ENCODE measurements at regions not wholly inside any gene's neighbourhood (a gene's known extent, or its start where the extent isn't known, plus 50 kb on each side); places are given as distances from the start of the nearest gene placed in this dataset.

DNA sequence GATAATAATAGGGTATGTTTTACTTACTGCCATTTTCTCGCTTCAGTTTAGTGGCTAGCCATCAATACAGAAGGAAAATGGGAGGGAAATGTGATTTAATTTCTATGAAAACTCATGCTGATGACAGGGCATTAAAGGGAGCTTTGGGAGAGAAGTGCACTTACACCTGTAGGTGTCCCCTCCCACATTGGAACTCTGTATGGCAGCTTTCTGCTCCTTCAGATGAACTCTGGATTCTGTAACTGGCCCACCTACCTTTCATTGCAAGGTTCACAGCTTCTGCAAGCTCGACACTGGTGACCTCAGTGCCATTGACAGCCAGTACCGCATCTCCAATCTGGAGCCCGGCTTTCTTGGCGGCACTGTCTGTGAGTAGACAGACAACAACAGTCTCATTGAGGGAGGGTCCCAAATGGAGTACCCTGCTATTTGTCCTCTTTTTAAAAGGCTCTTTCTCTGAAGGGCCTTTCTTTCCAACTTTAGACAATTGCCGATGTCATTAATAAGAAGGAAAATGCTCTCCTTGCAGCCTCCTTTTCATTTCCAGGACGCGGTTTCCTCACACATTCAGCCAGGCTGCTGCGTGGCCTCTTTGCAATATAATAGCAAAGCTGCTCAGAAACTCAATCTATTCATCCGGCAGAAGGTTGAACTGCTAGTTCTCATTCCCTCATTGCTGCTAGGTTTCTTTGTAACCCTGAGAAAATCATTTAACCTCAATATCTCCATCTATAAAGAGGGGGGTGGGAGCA, 63.6 kb downstream of the NUDT12 start:
- DNase-seq = no peak

DNA sequence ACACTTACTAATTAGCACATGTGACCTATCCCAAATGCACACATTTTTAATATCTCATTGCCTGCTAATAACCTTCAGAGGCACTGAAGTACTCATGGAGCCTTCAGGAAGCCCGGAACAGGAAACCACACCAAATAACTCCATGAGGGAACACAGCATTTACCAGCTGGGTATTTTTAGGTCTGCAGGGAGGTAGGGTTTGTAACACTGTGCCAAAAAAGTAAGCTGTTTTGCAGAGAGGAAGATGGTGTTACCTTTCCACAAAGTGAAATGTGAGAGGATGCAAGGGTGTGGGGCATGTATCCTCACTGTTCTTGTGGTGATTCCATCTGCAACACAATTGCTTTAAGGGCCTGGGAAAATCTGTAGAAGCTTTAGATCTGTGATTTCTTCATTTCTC, 64.4 kb downstream of the NUDT12 start:
- DNase-seq = no peak

DNA sequence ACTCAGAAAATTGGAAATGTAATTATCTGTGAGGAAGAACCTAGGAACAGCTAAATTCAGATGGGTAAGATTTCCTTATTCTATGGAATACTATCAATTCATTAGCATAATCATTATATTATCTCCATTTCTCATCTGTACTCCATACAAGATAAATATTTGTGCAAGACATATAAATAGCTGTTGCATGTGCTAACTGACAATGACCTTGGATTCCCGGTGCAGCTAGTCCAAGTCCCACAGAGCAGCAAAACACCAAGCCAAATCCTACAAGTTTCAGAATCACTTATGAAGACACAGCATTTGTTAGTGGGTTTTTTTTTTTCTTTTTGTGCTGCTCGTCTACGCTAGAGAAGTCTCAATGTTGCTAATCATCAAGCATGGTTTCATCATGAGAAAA, 64.8 kb downstream of the NUDT12 start:
- DNase-seq = no peak

DNA sequence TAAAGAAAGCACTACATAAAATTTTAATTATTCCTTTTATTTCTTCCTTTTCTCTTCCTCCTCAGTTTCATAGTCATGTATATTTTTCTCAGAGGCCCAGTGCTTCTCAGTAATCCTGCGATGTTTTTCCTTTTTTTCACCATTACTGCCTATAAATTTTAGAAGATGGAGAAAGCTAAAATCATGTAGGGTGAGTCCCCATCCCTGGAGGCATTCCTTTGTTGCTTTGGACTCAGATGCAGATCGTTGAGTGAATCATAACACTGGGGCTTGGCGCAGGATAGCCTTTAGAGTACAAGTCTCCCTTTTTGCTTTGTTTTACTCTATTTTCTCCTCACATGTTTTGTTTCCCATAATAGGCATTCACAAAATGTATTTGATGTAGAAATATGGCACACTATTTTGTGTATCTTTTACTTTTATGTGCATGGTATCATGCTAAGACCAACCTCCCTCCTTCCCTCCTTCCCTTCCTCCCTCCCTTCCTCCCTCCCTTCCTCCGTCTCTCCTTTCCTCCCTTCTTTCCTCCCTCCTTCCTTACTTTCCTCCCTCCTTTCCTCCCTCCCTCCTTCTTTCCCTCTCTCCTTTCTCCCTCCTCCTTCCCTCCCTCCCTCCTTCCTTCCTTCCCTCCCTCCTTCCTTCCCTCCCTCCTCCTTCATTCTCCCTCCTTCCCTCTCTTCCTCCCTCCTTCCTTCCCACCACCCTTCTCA, 72.4 kb downstream of the NUDT12 start:
- DNase-seq = no peak

DNA sequence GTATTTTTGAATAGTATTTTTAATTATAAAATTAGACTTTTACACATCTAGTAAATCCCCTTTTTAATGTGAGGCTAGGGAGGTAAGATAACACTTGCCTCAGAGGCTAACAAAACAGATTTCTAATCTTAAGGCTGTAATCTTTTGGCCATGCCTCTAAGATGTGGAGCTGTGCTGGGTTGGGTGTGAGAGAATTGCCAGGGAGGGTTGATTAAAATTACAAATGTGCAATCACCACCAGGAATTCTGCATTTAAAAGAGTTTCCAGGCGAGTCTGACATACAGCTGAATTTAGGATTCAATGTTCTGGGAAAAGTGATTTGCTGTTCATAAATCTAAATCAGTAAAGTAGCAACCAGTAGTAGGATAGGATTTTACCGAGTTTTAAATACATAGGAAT, 73.3 kb downstream of the NUDT12 start:
- DNase-seq = no peak

DNA sequence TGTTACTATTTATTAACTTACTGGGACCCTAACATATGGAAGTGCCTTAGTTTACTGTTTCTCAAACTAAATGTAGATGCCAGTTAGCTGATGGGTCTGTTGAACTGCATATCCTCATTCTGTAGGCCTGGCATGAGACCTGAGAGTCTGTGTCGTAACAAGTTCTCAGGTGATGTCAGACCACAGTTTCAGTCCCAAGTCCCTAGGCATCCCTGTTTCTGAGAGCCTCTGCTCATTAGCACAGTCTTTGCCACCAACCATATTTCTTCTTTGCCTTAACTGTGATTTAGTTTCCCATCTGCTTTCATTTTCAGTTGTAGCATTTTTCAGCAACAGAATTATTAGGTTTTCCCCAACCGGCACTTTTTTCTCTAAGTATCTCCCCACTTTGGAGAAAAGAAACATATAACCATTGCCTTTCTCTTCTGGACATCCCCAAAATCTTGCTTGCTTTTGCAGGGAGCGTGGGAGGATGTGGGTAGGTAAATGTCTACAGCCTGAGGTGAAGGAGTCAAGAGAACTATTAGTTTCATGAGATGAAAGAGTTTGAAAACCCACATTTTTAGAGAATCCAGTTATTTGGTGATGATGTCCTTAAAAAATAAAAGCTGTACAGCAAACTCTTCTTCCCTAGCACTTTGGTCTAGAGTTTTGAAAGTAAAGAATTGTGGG, 74.6 kb downstream of the NUDT12 start:
- DNase-seq = no peak

DNA sequence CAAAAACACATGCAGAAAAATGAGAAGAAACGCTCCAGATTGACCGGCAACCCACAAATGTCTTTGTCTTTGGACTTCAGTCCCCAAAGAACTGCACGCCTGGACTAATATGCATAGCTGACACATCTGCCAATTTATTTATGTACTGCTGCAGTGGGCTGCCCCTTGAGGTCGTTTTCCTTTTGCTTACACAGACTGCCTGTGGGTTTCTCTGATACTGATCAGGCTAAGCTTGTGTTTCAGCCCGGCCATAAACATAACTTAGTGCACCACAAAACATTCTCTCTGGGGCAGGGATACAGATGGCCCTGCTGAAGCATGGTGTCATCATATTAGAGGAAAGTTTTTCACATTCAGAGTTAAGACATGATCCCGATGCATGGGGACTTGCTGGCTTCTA, 75.4 kb downstream of the NUDT12 start:
- no peak for DNase-seq

DNA sequence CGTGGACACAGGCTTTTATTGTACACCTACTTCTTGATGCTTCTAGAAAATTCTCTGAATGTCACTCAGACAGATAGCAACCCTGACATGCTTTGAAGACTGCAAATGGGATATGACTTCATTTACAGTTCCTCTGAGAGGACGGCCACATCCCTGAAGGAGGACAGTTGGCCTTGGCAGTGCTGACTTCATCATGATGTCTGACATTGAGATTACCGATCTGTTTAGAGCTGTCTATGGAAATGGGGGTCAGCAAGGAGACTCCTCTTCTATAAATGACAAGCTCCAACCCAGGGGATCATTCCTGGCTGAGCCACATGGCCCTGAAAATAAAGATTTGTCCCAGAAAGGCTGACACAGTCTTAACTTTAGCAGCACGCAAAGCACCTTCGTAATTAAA, 75.8 kb downstream of the NUDT12 start:
- no peak for DNase-seq

DNA sequence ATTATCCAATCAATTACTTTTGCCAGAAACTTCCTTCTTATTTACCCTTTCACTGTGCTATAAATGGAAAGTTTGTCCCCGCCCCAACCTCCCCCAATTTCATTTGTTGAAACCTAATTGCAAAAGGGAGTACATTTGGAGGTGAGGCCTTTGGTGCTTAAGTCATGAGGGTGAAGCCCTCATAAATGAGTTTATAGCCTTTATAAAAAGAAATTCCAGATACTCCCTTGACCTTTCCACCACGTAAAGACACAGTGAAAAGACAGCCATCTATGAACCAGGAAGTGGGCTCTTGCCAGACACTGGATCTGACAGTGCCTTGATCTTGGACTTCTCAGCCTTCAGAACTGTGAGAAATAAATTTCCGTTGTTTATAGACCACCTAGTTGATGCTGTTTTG, 82.3 kb downstream of the NUDT12 start:
- no peak for DNase-seq

DNA sequence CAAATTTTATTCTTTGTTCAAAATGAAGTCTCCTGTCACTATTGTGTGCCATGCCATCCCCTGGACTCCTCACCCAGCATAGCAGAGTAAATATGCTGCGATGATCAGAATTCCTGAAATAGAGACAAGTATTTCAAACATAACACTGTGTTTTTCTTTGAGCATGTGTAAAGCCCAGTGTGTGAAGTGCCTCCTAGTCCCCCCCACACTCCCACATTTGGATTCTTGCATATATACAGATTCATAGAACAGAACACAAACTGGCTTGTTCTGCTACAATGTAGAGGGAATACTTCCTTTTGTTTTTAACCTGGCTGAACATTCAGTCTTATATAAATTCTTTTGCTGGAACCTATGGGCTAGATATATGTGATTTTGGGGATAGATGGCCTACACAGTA, 84.9 kb downstream of the NUDT12 start:
- DNase-seq = no peak

DNA sequence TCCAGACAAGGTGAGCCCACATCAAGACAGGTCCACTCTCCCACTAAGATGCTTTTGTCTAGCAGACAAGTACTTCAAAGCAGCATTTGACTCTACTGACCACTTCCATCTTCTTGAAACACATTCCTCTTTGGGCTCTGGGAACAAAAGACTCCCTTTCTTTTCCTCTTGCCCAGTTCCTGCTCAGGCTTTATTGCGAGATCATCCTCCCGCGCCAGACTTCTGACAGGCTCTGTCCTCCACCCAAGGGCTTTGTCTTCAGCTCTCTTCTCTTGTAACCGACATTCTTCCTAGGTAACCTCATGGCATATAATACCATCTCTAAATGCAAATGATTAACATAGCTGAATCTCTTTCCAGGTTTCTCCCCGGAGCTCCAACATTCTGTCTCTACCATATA, 85.8 kb downstream of the NUDT12 start:
- no peak for DNase-seq

DNA sequence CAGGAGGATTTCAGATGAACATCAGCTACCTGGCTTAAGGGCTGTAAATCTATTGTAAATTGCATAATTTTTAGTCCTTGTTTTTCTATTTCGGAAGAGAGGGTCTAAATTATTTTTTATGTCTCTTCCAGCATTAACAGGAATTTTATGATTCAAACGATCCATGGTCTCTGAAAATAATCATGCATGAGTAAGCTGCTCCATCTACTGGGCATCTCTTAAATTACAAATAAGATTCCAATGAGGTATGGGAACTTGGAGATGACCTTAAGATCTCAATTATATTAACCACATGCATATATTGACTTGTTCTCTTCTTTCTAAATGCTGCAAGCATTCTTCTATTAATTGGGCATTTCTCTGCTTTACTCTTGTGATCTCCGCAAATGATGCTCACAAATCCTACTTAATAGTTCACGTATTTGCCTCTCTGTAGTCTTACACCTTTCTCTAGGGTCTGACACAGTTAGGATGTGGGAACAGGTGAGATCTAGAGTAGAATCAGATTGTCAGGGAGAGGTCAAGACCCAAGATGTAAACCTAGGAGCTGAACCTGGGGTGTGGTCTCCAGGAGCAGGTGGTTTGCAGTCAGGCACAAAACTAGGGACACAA, 86.9 kb downstream of the NUDT12 start:
- no peak for DNase-seq

DNA sequence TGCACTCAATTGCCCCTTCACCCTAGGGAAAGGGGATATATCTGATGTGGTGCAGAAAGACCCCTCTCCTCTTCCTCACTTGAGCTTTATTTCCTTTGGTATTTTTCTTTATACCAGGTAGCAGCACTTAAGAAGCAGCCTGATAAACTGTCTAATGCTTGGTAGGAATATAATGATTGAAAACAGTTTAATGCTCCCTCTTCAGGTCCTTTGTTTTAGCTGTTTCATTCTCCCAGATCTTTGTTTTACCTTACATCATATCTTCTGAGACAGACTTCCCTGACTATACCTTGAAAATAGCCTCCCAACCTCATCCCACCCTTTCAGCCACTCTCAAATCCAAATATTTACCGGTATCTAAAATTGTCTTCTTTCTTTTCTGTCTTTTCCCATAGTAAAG, 87.9 kb downstream of the NUDT12 start:
- DNase-seq = no peak

DNA sequence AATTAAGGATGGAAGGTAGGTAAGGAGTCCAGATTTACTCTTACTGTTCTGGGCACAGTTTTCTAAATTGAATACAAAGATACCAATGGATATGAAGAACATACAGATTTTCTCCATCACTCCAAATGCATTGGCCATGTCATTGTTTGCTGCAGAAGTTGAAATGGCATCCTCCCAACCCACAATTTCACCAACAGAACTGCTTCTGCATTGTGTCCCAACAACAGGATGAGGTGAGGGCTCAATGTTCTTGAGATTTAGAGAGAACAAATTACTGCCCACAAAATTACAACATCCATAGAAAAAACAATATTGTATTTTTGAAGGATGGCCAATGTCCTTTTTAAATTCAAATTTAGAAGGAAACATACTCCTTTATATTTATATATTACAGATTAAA, 88.9 kb downstream of the NUDT12 start:
- DNase-seq = no peak

DNA sequence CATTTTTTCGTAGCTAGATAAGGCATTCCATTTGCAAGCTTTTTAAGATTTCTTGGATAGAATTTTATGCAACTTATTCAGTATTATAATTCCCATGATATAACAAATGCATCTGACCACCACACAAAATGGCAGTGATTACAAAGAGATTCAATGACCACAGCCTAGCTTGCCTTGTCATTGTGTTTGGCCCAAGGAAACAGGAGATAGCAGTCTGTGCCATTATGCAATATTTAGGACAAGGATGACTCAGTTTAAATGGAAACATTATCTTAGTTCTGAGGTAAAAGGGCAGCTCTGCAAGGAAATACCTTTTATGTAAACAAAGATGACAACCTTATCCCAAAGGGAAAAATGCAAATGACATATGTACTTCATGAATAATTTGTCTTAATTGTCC, 89.8 kb downstream of the NUDT12 start:
- DNase-seq = no peak

DNA sequence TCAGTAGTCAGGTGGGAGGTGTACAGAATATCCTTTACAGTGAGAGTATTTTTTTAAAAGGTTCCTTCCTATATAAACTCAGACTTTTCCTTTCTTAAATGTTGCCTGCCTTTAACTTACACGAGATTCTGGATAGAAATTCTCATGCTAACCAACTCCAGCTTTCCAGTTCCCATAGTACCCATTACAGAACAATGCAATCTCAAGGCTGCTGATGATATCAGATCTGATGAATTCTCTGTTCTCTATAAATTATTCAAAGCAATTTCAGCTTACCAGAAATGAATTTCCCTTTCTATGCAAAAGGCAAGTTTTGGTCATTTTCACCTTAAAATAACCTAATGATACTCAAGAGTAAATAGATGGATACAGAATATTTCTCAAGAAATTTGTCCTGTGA, 90.3 kb downstream of the NUDT12 start:
- no peak for DNase-seq

DNA sequence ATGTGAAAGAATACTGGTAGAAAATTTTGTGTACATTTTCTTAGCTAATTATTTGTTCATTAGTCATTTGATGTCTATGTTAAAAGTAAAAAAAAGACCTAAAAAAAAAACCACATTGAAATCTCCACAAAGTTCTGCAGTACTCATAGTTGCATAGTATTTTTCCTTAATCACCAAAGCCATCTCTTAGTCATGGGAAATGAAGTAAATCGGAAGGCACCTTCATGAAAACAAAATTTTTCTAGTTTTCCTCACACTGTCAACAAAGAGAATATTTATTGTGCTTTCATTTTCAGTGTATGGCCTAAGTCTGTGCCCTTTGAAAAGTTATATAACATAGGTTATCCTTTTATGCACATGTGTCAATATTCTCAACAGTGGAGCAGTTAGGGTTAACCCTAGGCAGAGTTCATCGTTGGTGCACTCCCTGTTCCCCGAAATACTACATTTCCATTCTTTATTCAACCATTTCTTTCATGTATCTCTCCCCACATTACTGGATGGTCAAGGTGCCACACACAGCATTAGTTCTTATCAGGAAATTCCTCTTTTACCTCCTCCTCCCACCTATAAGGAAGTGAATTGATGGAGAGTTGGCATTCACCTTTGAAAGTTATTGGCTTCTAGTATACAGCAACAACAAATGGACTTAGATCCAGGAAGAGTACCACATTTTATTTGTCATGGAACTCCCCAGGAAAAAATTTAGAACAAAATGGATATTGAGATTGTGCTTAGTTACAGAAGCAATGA, 93.1 kb downstream of the NUDT12 start:
- DNase-seq = no peak

DNA sequence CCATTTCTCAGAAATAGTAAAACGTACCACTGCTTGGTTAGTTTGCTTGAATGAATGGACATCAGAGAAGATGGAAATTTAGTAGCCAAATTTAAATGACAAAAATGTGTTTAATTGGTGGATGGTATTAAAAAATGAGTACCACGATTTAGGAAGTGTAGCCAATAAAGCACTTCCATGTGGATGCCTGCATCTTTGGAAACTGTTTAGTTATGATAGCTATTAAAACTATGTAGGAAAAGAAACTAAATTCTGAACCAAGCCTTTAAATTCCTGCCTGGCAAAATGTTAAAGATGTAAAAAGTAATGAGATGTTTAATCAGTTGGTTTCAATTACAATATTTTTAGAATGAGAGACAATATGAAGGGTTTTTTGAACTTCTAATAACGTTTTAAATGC, 94.8 kb downstream of the NUDT12 start:
- no peak for DNase-seq

DNA sequence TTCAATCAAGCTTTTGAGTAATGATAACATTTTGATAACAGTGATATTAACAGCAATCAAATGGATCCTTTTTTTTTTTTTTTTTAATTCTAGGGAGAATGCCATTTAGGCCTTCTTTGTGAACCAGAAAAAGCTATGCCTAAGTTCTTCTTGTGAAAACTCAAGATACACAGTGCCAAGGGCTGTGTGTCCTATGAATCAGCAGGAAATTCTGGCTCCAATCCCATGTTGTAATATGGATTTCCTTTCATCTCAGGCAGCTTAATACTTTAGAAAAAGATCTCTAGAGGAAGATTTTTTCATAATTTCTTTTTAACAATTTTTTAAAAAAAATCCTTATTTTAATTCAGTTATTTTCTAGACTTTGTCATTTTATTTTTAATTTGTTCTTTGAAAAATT, 96.1 kb downstream of the NUDT12 start:
- no peak for DNase-seq

DNA sequence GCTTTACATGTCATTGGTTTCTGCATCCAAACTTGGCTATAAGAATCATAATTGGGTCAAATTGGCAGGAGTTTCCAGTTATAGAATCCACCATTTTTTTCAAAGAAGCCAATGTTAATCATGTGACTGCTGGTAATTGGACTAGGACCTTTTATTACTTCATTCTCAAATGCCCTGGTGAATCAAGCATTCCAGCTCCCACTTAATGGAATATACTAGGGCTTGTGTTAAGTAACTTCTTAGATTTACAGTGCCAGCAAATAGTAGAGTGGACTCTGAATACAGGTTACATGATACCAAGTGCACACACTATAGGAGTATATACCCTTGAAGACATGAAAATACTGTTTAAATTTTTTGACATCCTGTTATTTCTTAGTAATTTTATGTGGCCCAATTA, 96.7 kb downstream of the NUDT12 start:
- DNase-seq = no peak

DNA sequence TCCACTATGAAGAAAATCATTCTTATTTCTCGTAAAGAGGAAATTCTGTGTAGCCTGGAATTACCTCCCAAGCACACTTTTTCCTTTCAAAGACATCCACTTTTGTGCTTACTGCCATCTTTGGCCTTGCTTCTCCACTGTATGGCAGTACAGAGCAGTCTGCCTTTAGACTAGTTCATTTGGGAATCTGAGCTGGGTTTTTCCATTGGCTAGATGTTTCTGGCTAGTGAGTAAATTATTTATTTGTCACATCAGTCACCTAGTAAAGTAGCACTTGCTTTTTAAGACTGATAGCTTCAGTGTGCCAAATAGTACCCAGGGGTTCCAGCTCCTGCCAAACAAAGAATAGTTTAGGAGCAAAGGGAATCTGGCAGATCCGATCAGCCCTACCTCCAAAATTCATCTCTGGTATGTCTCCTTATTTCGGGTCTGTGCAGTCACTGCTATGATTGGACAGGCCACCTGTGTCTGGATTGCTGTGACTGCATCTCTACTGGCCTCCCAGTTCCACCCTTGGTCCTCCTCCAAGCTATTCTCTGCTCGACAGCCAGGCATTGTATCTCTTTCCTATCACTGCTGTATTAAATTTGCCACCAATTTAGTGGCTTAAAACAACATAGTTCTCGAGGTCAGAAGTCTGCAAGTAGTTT, 97.6 kb downstream of the NUDT12 start:
- DNase-seq = no peak

DNA sequence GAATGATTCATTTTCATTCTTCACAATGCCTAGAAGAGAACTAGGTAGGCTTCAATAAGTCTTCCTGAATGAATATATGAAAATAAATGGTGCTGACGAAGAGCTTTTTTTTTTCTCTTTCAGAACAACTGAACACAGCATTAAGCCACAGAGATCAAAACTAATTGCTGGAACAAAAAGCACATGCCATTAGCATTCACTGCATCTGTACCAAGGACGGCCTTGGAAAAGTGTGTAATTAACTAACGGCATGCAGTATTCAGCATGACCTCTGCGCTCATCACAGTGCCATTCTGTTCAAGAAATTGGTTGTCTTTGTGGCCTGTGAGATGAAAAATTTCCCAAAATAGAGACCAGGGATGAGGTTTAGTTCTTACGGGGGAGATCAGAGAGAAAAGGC, 99.3 kb downstream of the NUDT12 start:
- DNase-seq = no peak

DNA sequence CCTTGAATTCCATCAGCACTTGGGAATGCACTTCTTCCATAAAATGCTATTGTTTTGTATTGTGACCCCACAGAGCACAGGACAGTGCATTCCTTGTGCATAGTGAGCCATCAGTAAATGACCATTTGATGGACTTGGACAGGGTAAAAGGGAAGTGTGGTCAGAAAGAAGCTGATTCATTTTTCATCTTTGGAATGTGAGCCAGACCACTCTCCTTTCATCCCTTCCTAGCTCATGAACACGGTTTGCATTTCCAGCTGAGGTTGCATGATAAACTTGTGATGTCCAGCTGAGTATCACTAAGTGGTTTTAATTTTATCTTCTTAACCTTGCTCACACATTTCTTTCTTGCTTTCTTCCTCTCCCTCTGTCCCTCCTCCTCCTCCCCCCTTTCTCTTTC, 101.3 kb downstream of the NUDT12 start:
- no peak for DNase-seq

Measured in DMS79 (cell line).